NCI-H460 (cell line): ENCODE measurements at regions not wholly inside any gene's neighbourhood (a gene's known extent, or its start where the extent isn't known, plus 50 kb on each side); places are given as distances from the start of the nearest gene placed in this dataset.
A peak's percentile ranks its signal among the peaks of the same experiment; 100 is the strongest.
"Not testable (repeated sequence)": the region's sequence is repeated elsewhere in the genome, so short reads cannot be mapped to it uniquely, and the experiment has no call there.

Experiments
- DNase-seq: peaks from one replicate; pipeline ENCODE4 v3.0.0-alpha.2; 2016; ENCODE audit warnings: low read depth; ENCODE audit errors: extremely low read depth

- DNase-seq: no peak
Observed at GRCh38 chr3:82201316-82201715, 439.9 kb upstream of the GBE1 start.

GRCh38 chr3:82198009-82198408 is 436.6 kb upstream of the GBE1 start:
- no peak for DNase-seq

GRCh38 chr3:82196645-82197044 is 435.2 kb upstream of the GBE1 start:
- no peak for DNase-seq

GRCh38 chr3:82194870-82195269 is 433.4 kb upstream of the GBE1 start:
- DNase-seq: no peak

- no peak for DNase-seq
Observed at GRCh38 chr3:82186017-82186416, 424.6 kb upstream of the GBE1 start.

- no peak for DNase-seq
Observed at GRCh38 chr3:82179291-82179690, 417.8 kb upstream of the GBE1 start.

GRCh38 chr3:82178291-82178690 is 416.8 kb upstream of the GBE1 start:
- no peak for DNase-seq

- no peak for DNase-seq
Observed at GRCh38 chr3:82177774-82178173, 416.3 kb upstream of the GBE1 start.

GRCh38 chr3:82165266-82165665 is 403.8 kb upstream of the GBE1 start:
- DNase-seq: no peak

- peak; percentile 15 for DNase-seq
Observed at GRCh38 chr3:82163907-82164520, 402.6 kb upstream of the GBE1 start.

GRCh38 chr3:82157952-82158351 is 396.5 kb upstream of the GBE1 start:
- no peak for DNase-seq

- DNase-seq: not testable (repeated sequence)
Observed at GRCh38 chr3:82153892-82154291, 392.4 kb upstream of the GBE1 start.

GRCh38 chr3:82145742-82146141 is 384.3 kb upstream of the GBE1 start:
- DNase-seq: no peak

GRCh38 chr3:82144811-82145210 is 383.4 kb upstream of the GBE1 start:
- no peak for DNase-seq

GRCh38 chr3:82143661-82144412 is 382.4 kb upstream of the GBE1 start:
- no peak for DNase-seq

- no peak for DNase-seq
Observed at GRCh38 chr3:82141592-82141991, 380.1 kb upstream of the GBE1 start.

- no peak for DNase-seq
Observed at GRCh38 chr3:82137861-82138260, 376.4 kb upstream of the GBE1 start.

GRCh38 chr3:82137050-82137449 is 375.6 kb upstream of the GBE1 start:
- DNase-seq: no peak

GRCh38 chr3:82133070-82133606 is 371.7 kb upstream of the GBE1 start:
- DNase-seq: peak; percentile 31

GRCh38 chr3:82132210-82133069 is 371.0 kb upstream of the GBE1 start:
- DNase-seq: no peak

- no peak for DNase-seq
Observed at GRCh38 chr3:82130046-82130445, 368.6 kb upstream of the GBE1 start.
